Endothelial cell (in vitro differentiated cells): ENCODE measurements at regions not wholly inside any gene's neighbourhood (a gene's known extent, or its start where the extent isn't known, plus 50 kb on each side); places are given as distances from the start of the nearest gene placed in this dataset.

Experiments used
- DNase-seq: peaks from one replicate; pipeline ENCODE4 v3.0.0; 2021; ENCODE audit warnings: low spot score
- H3K27ac Mint-ChIP-seq: one replicate; pipeline ENCODE4 v1.8.0; 2021; ENCODE audit warnings: mixed read lengths, inconsistent platforms; ENCODE audit not compliant: unreplicated experiment
- H3K27me3 Mint-ChIP-seq: one replicate; pipeline ENCODE4 v1.8.0; 2021; ENCODE audit warnings: mild to moderate bottlenecking, moderate library complexity, mixed read lengths, inconsistent platforms; ENCODE audit not compliant: unreplicated experiment
- H3K36me3 Mint-ChIP-seq: one replicate; pipeline ENCODE4 v1.8.0; 2021; ENCODE audit warnings: mild to moderate bottlenecking, low read depth, mixed read lengths, inconsistent platforms; ENCODE audit not compliant: unreplicated experiment
- H3K4me1 Mint-ChIP-seq: one replicate; pipeline ENCODE4 v1.8.0; 2021; ENCODE audit warnings: mild to moderate bottlenecking, mixed read lengths, inconsistent platforms; ENCODE audit not compliant: unreplicated experiment
- H3K4me3 Mint-ChIP-seq: one replicate; pipeline ENCODE4 v1.8.0; 2021; ENCODE audit warnings: mild to moderate bottlenecking, mixed read lengths, inconsistent platforms; ENCODE audit not compliant: unreplicated experiment
- H3K9me3 Mint-ChIP-seq: one replicate; pipeline ENCODE4 v1.8.0; 2021; ENCODE audit warnings: mixed read lengths, inconsistent platforms; ENCODE audit not compliant: unreplicated experiment
- CTCF ChIP-seq: fragments of 200-600 bp; sonication (generic); IDR thresholded peaks from one replicate; pipeline ENCODE4 v1.5.0; 2021; ENCODE audit warnings: antibody characterized with exemption; ENCODE audit not compliant: unreplicated experiment

- H3K4me1 Mint-ChIP-seq = no peaks in the 10 kb centered on the region
- no peaks in the 10 kb centered on the region for H3K36me3 Mint-ChIP-seq
- H3K27ac Mint-ChIP-seq = no peak overlapping the region
- no peak for TF ChIP-seq CTCF
- H3K9me3 Mint-ChIP-seq = no peaks in the 10 kb centered on the region
- no peak for DNase-seq
- H3K4me3 Mint-ChIP-seq = no peak overlapping the region
- H3K27me3 Mint-ChIP-seq = no peaks in the 10 kb centered on the region
Observed at GRCh38 chr2:194232600-194232999, 1424.4 kb upstream of the SLC39A10 start.

- Mint-ChIP-seq H3K4me3 (no peak overlapping the region), H3K9me3 (no peaks in the 10 kb centered on the region), H3K4me1 (no peaks in the 10 kb centered on the region), H3K27ac (no peak overlapping the region), H3K36me3 (no peaks in the 10 kb centered on the region), H3K27me3 (no peaks in the 10 kb centered on the region)
- no peak for DNase-seq
- no peak for TF ChIP-seq CTCF
Observed at GRCh38 chr2:194223218-194223617, 1433.8 kb upstream of the SLC39A10 start.

- H3K36me3 Mint-ChIP-seq = no peaks in the 10 kb centered on the region
- H3K4me1 Mint-ChIP-seq = no peaks in the 10 kb centered on the region
- H3K27me3 Mint-ChIP-seq = no peaks in the 10 kb centered on the region
- H3K4me3 Mint-ChIP-seq = no peak overlapping the region
- H3K27ac Mint-ChIP-seq = no peak overlapping the region
- H3K9me3 Mint-ChIP-seq = no peaks in the 10 kb centered on the region
- TF ChIP-seq CTCF = no peak
- no peak for DNase-seq
Observed at GRCh38 chr2:194214192-194214591, 1442.8 kb upstream of the SLC39A10 start.

- no peaks in the 10 kb centered on the region for H3K9me3 Mint-ChIP-seq
- H3K27me3 Mint-ChIP-seq = no peaks in the 10 kb centered on the region
- no peak for TF ChIP-seq CTCF
- H3K4me1 Mint-ChIP-seq = no peaks in the 10 kb centered on the region
- DNase-seq = no peak
- H3K36me3 Mint-ChIP-seq = no peaks in the 10 kb centered on the region
- H3K27ac Mint-ChIP-seq = no peak overlapping the region
- H3K4me3 Mint-ChIP-seq = no peak overlapping the region
Observed at GRCh38 chr2:194205568-194206227, 1451.3 kb upstream of the SLC39A10 start.

- no peaks in the 10 kb centered on the region for H3K4me1 Mint-ChIP-seq
- no peaks in the 10 kb centered on the region for H3K9me3 Mint-ChIP-seq
- DNase-seq = no peak
- no peaks in the 10 kb centered on the region for H3K36me3 Mint-ChIP-seq
- no peak for TF ChIP-seq CTCF
- no peak overlapping the region for H3K27ac Mint-ChIP-seq
- no peak overlapping the region for H3K4me3 Mint-ChIP-seq
- no peaks in the 10 kb centered on the region for H3K27me3 Mint-ChIP-seq
Observed at GRCh38 chr2:194203898-194204297, 1453.1 kb upstream of the SLC39A10 start.
